A204.1 (cell line): ENCODE measurements at regions not wholly inside any gene's neighbourhood (a gene's known extent, or its start where the extent isn't known, plus 50 kb on each side); places are given as distances from the start of the nearest gene placed in this dataset.
"Not testable (repeated sequence)": the region's sequence is repeated elsewhere in the genome, so short reads cannot be mapped to it uniquely, and the experiment has no call there.

ENCODE experiments used
- FAIRE-seq: peaks from 2 replicates; lab custom pipeline; 2012; peaks lifted over from hg19 to GRCh38; lab: Jason Lieb, UNC

- FAIRE-seq = no peak
Observed at GRCh38 chr6:110558575-110558974, 82.2 kb upstream of the SLC22A16 start.

GRCh38 chr6:110557199-110557598, 80.8 kb upstream of the SLC22A16 start:
- FAIRE-seq = no peak

DNA sequence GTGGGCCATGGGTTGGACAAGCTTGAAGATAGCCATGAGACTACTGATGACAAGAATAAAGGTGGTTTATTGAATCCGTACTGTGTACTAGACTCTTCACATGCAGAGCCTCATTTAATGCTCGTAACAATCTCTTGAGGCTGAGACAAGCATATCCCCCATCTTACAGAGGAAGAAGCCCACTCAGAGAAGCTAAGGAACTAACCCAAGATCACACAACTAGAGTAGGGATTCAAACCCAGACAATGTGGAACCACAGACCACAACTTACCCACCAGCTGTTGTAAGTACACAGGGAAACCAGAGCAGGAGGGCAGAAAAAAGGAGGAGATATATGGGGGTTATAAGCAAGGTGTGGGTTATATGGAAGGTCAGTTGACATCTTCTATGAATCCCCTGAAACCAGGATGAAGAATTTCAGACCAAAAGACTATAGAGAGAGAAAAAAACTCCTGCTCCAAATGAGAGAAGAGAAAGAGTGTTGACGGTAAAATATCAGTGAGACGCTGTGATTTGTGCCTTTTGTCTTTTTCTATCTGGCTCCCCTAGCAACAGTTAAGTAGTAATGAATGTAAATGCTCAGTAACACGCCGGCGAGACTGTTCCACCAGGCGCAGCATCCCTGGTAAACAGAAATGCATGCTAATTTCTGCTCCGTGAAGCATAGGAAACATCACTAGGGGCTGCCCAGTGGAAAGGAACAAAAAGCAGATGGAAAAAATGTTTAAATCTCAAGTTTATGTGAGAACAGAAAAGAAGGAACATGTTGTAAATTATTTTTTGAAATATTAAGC, 80.1 kb upstream of the SLC22A16 start:
- no peak for FAIRE-seq

DNA sequence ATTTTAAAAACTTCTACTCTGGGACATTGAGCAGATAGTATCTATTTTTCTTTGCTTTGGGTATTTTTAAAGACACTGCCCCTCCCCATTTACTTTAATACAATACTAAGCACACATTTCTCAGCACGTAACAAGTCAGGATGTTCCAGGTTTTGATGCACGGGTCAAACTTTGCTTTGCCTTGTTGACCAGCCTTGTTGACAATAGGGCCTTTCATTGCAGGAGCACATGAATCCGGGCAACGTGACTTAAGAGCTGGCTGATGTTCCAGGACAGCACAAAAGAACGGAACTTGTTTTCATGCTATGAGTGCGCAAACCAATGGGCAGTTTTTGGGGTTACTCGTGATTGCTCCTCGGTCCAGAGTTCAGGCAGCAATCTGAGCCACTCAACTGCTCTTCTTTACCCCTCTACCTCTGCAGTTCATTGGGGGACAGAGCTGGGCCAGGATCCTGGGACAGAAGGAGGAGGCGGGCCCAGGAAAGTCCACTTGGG, 78.6 kb upstream of the SLC22A16 start:
- no peak for FAIRE-seq

GRCh38 chr6:110554441-110554840, 78.0 kb upstream of the SLC22A16 start:
- no peak for FAIRE-seq

GRCh38 chr6:110552901-110553641, 76.7 kb upstream of the SLC22A16 start:
- no peak for FAIRE-seq

GRCh38 chr6:110552076-110552475, 75.7 kb upstream of the SLC22A16 start:
- no peak for FAIRE-seq

DNA sequence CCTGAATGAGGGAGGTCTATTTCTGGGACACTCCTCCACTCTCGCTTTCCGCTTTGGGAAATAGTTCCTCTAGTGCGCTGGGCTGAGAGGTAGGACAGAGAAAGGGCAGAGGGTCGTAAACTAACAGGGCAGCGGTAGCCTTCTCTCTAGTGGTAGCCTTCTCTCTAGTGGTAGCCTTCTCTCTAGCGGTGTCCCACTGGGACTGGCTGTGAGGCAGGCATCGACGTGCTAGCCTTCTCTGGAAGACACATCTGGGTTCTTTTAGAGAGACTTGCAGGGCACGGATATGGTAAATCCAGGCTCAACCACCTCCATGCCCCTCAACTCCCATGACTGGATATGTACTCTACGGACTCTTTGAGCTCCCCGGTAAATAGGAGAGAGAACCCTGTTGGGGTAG, 74.7 kb upstream of the SLC22A16 start:
- no peak for FAIRE-seq

DNA sequence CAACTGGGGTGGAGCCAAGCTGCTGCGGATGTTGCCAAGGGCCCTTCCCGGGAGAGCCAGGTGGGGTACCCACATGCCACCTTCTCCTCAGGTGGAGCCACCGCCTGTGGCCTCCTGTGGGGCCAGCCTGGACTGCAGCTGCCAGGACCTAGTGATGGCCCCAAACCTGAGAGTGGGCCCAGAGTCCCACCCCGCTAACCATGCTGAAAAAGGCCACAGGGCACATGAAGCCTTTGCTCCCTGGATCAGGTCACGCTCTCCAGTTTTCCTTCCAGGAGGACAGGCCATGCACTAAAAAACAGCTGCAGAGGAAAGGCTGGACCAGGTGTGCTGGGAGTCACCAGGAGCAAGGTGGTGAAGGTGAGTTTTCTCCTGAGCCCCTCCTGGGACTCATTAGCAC, 73.9 kb upstream of the SLC22A16 start:
- FAIRE-seq = no peak

DNA sequence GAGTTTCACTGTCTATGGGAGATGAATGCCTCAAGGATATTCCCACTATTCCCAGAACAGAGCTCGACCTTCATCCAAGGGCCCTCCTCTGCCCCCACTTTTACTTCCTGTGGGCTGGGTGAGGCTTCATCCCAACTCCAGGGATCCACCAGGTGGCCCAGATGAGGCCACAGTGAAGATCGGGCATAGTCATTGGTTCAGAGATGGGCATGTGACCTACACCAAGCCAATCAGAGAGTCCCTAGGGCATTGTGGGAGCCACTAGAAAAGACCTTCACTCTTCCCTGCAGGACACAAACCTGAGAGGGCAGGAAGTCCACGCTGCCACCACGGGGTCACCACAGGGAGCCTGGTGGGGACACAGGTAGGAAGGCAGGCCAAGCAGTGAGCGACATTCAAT, 72.9 kb upstream of the SLC22A16 start:
- FAIRE-seq = no peak

DNA sequence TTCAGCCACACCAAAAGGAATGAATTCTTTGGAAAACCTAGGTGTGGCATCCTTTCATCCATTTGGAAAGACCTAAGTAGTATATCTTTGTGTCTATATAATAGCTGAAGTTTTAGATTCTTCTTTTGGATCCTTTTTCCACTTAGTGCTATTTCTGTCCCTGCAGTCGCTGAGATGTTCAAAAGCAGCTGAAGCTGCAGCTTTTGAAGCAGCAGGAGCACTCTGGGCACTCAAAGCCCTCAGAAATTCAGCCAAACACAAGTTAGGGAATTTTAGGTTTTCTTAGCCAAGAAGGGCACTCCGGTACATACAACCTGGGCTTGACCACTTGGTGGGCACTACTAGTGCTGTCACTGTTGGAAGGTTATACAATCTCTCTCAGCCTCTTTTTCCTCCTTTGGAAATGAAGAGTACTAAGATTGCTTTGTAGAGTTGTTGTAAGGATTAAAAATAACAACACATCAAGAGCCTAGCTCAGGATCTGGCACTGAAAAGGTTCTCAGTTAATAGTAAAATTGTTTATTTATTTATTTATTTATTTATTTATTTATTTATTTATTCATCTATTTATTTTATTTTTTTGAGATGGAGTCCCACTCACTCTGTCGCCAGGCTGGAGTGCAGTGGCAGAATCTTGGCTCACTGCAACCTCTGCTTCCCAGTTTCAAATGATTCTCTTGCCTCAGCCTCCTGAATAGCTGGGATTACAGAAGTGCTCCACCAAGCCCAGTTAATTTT, 71.9 kb upstream of the SLC22A16 start:
- FAIRE-seq = no peak

DNA sequence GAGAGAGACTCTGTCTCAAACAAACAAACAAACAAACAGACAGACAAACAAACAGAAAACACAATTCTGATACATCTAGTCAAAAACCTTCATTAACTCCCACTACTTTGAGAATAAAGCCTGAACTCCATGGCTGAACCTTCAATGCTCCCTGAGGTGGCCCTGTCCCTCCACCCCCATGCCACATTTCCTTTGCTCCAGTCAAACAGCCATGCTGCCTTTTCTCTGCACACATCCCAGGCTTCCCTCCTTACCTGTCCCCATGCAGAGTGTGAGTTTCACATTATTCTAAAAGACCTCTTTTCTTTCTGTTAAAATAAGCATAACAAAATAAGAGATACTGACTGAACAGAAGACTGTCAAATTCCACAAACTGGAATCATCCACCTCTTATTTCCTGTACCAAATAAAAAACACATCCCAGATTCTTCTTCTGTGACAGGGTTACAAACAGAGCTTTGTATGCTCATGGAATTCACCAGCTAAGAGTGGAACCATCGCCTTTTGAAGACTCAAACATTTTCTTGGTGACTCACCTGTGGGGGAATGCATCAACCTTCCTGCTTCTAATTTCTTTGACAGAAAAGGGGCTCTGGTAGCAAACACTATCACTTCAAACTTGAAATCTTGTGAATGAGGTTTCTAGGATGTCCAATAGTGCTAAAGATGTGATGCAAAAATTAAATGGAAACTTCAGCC, 71.0 kb upstream of the SLC22A16 start:
- no peak for FAIRE-seq

GRCh38 chr6:110545081-110545872, 68.9 kb upstream of the SLC22A16 start:
- no peak for FAIRE-seq

DNA sequence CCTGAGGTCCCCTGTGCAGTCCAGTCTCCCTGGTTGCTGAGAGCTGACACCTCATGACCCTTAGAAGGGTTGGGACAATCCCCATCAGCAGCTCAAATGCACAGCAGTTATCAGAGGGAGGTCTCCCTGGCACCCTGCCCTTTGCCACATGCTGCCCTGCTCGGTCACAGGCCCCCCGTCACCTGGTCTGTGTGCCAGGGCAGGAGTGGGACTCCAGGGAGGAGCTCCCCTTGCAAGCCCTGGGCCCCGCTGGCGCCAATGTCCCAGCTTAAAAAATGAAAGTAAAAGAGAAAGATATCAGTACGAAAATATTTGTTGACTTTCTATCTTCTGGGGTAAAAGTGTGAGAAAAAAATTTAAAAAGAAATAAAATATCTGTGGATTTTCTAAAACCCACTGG, 68.1 kb upstream of the SLC22A16 start:
- FAIRE-seq = no peak

DNA sequence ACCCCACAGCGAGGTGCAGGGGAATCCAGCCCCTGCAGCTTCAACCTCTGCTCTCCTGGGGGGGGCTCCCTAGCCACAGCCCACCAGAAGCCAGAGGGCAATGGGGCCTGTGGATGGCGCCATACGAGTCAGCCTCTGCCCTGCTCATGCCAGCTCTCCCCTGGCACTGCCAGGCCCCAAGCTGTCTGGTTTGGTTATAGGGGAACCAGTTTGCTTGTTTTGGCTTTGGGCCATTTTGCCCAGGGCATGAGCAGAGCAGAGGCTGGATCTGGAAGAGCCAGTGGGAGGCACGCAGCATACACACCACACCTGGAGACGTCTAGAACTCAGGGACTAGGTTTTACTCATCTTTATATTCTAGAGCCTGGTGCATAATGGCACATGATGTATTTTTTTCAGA, 66.7 kb upstream of the SLC22A16 start:
- FAIRE-seq = no peak

- FAIRE-seq = no peak
Observed at GRCh38 chr6:110542311-110543024, 66.1 kb upstream of the SLC22A16 start.

- no peak for FAIRE-seq
Observed at GRCh38 chr6:110541701-110542309, 65.4 kb upstream of the SLC22A16 start.

GRCh38 chr6:110539277-110540019, 63.0 kb upstream of the SLC22A16 start:
- FAIRE-seq = not testable (repeated sequence)

GRCh38 chr6:110538416-110539160, 62.2 kb upstream of the SLC22A16 start:
- FAIRE-seq = no peak
